ENCODE measurements at regions not wholly inside any gene's neighbourhood (a gene's known extent, or its start where the extent isn't known, plus 50 kb on each side); places are given as distances from the start of the nearest gene placed in this dataset.
"Not testable (repeated sequence)": the region's sequence is repeated elsewhere in the genome, so short reads cannot be mapped to it uniquely, and the experiment has no call there.

DNA sequence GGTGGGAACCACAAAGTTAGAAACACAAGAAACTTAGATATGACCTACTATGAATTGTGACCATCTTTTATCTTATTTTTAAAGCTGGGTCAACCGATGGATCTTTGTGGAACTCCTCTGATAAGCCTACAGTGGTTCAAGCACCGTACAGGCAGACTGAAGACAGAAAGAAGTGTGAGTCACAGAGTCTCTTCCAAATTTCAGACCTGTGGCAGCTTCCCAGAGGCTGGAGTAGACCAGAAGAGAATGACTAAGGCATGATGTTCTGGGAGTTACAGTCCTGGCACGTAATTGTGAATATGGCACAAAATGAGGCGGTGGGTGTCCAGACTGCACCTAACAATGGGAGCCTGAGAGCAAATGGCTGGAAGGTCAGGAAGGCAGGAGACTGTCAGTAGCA lies 70.0 kb downstream of the LMO4 start:
- in situ Hi-C loops (cut with MboI; ENCODE audit: low sequenced_read_pairs), result no loop called here

- in situ Hi-C loops (cut with MboI; ENCODE audit: low sequenced_read_pairs), result no loop called here
Observed at GRCh38 chr1:87399264-87399663, 70.6 kb downstream of the LMO4 start.

DNA sequence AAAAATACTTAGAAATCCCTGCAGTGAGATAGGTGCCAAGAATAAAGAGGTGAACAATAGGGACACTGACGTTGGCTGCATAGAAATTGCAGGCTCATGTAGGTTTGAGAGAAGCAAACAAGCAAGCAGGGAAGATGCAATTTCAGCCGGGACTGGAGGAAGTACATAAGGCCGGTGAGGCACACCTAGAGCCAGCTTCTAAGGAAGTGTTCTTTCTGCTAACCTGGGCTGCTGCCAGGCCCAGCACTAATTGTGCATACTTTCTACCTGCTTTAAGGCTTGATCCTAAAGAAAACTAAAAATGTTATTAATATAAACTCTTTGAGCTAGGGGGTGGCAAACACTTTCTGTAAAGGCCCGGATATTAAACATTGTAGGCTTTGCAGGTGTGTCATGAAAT lies 71.0 kb downstream of the LMO4 start:
- in situ Hi-C loops (cut with MboI; ENCODE audit: low sequenced_read_pairs), result no loop called here

GRCh38 chr1:87400813-87401212 lies 72.1 kb downstream of the LMO4 start:
- in situ Hi-C loops (cut with MboI; ENCODE audit: low sequenced_read_pairs), result no loop called here

GRCh38 chr1:87402241-87403002 lies 73.7 kb downstream of the LMO4 start:
- in situ Hi-C loops (cut with MboI; ENCODE audit: low sequenced_read_pairs), result no loop called here

DNA sequence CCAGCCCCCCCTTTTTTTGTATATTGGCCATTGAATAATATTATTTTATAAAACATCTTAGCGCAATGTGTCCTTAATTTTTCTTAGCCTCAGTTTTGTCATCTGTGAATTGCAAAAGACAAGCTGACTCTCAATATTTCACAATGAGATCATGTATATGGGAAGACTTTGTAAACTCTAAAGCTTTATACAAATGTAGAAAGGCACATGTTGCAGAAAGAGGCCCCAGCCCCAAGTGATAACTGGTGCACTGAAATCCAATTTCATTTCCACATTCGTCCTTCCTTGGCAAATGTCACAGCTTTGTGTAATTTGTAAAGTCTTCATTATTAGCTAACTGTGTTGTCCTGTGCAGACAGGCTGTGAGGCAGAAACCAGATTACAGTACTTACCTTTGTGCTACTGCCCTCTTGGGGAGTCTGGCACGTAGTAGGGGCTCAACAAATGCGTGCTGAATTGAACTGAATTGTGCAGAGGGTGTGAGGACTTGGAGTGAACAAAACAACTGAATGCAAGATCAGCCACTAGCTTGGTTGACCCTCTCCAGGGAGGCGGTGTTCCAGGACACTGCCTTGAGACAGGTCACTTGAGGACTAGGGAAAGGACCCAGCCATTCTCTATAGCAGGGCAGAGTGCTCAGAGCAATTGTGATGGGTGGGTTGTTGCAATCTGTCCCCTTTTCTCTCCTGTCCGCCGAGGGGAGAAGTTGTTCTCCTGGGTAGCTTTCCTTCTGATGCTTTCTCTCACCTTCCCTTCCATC lies 74.6 kb downstream of the LMO4 start:
- in situ Hi-C loops (cut with MboI; ENCODE audit: low sequenced_read_pairs), result no loop called here

- in situ Hi-C loops (cut with MboI; ENCODE audit: low sequenced_read_pairs), result no loop called here
Observed at GRCh38 chr1:87404296-87404695, 75.6 kb downstream of the LMO4 start.

- in situ Hi-C loops (cut with MboI; ENCODE audit: low sequenced_read_pairs), result no loop called here
Observed at GRCh38 chr1:87408665-87409248, 80.1 kb downstream of the LMO4 start.

DNA sequence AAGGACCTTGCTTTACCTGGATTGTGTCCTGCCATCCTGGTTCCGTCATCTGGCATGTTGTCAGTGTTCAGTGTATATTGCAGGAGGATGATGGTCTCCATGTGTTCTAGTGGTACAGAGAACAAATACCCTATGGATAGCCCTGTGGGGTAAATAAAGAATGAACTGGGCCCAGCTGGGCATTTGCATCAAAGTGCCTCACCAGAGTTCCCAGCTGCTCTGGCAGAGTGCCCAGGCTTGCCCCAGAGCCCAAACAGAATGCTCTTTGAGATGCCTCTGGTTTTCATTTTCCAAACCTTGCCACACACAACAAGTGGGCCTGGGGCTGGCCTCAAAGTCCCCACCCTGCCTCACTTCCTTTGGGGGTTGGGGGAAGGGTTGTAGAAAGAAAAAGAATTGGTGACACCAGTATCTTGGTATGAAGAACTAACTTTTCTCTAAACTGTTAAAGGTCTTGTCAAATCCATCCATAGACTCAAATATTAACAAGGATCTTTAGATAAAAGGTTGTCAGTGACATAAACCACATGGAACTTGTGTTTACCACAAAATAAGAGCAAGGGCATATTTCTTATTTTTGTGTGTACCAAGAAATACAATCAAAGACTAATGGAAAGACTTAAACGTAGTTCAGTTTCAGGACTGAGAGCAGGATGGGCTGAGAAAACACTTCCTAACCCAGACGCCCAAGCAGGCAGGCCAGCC lies 82.2 kb downstream of the LMO4 start:
- in situ Hi-C loops (cut with MboI; ENCODE audit: low sequenced_read_pairs), result no loop called here

DNA sequence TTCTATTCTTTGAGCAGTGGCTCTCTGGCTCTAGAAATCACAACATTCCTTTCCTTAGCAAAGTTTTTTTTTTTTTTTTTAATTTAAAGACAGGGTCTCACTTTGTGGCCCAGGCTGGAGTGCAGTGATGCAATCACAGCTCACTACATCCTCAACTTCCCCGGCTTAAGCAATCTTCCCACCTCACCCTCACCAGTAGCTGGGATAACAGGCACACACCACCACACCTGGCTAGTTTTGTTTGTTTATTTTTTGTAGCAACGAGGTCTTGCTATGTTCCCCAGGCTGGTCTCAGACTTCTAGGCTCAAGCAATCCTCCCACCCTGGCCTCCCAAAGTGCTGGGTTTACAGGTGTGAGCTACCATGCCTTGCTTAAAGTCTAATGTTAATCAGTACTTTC lies 85.2 kb downstream of the LMO4 start:
- in situ Hi-C loops (cut with MboI; ENCODE audit: low sequenced_read_pairs), result not testable (repeated sequence)

- in situ Hi-C loops (cut with MboI; ENCODE audit: low sequenced_read_pairs), result no loop called here
Observed at GRCh38 chr1:87418048-87418447, 89.4 kb downstream of the LMO4 start.

GRCh38 chr1:87421809-87422208 lies 93.1 kb downstream of the LMO4 start:
- in situ Hi-C loops (cut with MboI; ENCODE audit: low sequenced_read_pairs), result no loop called here

DNA sequence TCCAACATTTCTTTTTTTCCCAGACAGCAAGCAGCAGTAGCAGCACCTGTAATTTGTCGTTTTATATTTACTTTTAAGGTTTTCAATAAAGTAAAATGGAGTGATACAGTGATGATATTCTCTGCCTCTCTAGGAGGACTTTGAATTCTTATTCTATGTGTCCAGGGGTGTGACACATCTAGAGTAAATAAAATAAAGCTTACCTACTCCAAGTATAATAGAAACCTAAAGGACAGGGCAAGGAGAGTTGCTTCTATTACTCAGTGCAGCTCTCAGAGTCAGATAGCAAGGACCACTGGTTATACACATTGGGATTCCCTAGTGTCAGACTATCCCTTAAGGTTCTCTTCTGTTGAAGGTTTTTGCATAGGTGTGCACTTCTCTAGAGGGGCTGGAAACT lies 95.9 kb downstream of the LMO4 start:
- in situ Hi-C loops (cut with MboI; ENCODE audit: low sequenced_read_pairs), result no loop called here

DNA sequence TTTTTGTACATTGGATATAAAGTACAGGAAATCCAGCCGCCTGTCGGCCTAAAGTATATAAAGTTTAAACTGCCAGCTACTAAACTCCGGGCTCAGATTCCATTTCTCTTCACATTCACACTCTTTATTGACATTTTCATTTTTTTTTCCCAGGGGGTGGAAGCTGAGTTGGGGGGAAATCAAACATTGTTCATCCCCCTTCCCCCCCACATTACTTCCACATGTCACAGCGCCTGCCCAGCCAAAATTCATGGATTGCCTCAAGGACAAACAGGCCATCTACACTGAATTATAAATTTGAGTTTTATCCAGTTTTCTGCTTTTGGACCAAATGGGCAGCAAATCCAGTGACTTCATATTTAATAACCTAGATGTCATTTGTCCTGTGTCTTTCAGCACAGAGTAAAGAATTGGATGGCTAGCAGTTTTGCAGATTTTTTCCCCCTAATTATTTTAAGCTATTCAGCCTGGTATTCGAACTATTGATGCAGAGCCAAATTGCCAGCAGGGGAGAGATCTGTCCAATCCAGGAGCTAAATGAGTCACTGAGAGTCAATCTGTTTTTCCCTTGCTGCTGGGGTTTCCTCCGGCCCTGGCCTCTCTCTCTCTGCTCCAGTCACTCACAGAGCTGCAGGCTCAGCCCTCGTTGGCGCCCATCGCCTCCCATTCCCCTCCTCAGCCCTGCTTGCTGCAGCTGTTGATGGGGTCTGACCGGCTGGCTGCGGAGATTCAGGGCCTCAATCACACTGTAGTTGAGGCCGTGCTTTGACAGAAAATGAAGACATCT lies 98.0 kb downstream of the LMO4 start:
- in situ Hi-C loops (cut with MboI; ENCODE audit: low sequenced_read_pairs), result no loop called here

GRCh38 chr1:87428367-87428766 lies 99.7 kb downstream of the LMO4 start:
- in situ Hi-C loops (cut with MboI; ENCODE audit: low sequenced_read_pairs), result no loop called here

GRCh38 chr1:87428883-87429282 lies 100.2 kb downstream of the LMO4 start:
- in situ Hi-C loops (cut with MboI; ENCODE audit: low sequenced_read_pairs), result no loop called here

DNA sequence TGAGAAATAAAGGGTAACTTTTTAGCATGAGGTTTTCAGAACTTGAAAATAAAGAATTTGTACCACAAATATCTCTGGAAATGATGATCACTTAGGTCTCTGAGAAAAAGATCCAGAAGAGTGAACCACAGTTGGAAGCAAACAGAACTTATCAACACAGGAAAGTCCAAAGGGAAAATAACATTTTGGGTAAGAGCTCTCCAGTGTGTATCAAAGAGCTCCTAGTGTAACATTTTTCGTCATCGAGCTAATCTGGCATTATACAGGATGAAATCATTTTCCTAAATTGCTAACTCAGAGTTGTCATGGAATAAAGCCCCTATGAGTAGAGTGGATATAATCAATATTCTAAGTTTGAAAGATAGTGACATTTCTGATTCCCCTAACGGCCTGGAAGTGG lies 104.0 kb downstream of the LMO4 start:
- in situ Hi-C loops (cut with MboI; ENCODE audit: low sequenced_read_pairs), result no loop called here

GRCh38 chr1:87433101-87433500 lies 104.4 kb downstream of the LMO4 start:
- in situ Hi-C loops (cut with MboI; ENCODE audit: low sequenced_read_pairs), result not testable (repeated sequence)

DNA sequence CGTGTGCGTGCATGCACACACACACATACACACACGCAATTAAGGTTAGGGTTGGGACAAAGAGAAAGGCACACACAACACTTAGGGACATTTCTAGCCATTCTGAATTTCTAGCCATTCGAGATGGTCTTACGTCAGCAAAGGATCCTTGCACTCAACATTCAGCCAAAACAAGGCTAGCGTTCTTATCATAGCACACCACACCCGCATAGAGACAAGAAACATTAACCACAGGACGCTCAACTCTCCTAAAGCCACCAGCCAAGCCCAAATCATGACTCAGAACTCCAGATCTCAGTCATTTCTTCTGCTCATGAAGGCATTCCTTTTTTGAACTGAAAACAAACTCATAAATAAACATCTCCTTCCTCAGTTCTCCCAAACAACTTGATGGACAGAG lies 106.8 kb downstream of the LMO4 start:
- in situ Hi-C loops (cut with MboI; ENCODE audit: low sequenced_read_pairs), result no loop called here

- in situ Hi-C loops (cut with MboI; ENCODE audit: low sequenced_read_pairs), result not testable (repeated sequence)
Observed at GRCh38 chr1:87436115-87436514, 107.4 kb downstream of the LMO4 start.

DNA sequence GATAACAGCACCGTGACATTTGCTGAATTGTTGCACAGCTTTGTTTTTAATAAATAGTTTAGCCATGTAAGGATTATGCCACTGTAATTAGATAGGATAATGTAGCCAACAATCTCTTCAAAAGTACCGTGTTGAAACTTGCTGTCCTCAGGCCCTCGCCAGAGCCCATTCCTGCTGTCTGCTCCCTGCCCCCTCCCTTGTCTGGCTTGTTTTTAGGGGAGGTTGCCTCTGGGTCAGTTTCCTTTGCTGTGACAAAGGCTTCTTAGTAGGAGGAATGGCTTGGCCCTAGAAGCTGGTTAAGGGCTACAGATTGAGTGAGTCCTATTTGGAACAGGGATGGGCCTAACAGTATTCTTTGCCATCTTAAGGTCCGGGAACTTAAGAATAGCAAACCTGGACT lies 107.9 kb downstream of the LMO4 start:
- in situ Hi-C loops (cut with MboI; ENCODE audit: low sequenced_read_pairs), result no loop called here

All from HL-60/S4 (cell line).